Stimulated activated CD4-positive, alpha-beta T cell treated with anti-CD3 and anti-CD28 coated beads, Interleukin-4, amount 100 ng/mL, for 48 hours (primary cell): ENCODE measurements at regions not wholly inside any gene's neighbourhood (a gene's known extent, or its start where the extent isn't known, plus 50 kb on each side); places are given as distances from the start of the nearest gene placed in this dataset.

Experiments used
- DNase-seq, 2 donors: peaks; one replicate each; pipeline ENCODE4 v3.0.0-alpha.2; 2020; ENCODE audit warnings: low read depth in 2 of 2

DNA sequence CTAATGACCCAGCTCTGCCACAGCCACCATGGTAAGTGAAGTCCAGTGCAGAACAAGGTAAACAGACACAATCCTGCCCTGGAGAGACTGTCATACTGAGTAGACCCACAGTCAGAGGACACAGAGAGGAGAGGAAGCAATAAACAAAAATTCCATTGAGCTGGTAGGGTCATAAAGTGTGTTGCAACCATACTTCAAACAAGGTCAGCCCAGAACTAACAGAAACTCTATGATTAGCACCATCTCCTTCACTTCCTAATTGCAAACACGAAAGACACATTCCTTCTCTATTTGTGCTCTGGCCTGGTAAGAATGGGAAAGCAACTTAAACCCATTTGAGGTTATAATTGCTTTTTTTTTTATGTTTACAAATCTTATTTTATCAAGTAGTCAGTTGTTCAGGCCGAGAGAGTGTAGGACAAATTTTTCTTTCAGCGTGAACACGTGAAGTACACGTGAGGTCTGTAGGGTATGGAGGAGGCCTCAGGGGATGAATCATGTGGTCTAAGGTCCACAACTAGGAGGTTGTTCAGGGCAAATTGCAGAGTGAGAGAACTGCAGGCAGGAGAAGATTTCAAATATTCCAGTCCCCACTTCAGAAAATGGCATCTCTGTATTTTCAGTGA, 71.4 kb upstream of the GLS start:
- no peak for DNase-seq

DNA sequence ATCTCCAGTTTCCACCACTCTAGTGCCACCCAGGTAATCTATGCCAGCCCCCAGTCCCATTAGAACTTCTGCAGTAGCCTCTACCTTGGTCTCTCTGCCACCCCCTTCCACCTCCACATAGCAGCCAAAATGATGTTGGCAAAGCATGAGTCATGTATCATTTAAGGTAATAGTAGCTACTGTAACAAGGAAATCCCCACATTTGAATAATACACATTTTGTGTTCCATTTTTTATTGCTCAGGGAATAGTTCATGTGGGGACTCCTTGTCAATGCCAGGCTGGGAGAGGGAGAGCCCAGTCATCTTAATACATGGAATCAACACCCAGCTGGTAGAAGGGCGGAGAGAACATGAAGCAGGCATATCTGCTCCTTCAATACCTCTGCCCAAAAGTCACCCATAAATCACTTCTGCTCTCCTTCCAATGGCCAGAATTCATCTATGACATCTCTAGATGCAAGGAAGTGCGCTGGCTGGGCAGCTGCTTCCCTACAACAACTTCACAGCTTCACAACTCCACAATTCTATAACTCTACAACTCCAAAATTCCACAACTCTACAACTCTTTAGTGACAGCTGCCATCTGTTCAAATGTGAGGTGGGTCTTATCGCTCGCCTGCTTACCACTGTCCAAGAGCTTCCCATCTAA, 70.6 kb upstream of the GLS start:
- no peak for DNase-seq

DNA sequence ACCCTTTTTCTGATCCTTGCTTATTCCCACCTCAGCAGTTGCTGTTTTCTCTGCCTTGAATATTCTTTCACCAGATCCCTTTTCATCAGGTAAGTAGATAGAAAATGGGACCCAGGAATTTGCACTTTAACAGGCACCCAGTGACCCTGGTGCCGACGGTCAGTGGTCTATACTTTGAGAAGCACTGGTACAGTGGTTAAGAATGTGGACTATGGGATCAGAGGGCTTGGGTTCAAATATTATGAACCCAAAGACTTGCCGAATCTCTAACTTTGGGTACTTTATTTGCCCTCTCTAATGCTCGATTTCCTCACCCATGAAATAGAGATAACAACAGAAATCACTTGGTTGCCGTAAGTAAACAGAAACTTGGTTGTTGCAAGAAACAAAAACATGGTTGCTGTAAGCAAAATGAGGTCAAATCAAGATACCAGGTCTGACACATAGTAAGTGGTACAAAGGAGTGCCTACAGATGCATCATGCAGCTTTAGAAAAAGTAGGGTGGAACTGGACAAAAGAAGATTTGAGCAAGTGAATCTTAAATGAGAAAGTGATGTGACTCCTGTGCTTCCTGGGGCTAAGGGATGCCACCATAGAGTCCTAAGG, 69.5 kb upstream of the GLS start:
- DNase-seq = no peak

DNA sequence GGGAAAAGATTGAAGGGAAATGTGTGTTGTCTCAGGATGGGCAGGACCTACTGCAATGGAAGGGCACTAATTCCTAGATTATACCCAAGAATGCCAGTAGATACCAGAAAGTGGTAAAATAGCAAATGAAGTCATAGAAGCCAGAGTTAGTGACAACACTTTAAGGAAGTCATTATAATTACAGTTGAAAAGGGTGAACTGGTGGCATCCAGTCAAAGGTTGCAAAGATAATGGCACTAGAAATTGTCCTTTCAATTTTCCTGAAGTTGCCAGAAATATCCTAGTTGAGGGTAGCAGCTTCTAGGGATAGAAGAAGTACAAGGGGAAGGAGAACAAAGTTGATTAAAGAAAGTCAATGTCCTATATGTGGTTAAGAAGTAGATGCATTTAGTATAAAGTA, 68.8 kb upstream of the GLS start:
- DNase-seq = no peak

DNA sequence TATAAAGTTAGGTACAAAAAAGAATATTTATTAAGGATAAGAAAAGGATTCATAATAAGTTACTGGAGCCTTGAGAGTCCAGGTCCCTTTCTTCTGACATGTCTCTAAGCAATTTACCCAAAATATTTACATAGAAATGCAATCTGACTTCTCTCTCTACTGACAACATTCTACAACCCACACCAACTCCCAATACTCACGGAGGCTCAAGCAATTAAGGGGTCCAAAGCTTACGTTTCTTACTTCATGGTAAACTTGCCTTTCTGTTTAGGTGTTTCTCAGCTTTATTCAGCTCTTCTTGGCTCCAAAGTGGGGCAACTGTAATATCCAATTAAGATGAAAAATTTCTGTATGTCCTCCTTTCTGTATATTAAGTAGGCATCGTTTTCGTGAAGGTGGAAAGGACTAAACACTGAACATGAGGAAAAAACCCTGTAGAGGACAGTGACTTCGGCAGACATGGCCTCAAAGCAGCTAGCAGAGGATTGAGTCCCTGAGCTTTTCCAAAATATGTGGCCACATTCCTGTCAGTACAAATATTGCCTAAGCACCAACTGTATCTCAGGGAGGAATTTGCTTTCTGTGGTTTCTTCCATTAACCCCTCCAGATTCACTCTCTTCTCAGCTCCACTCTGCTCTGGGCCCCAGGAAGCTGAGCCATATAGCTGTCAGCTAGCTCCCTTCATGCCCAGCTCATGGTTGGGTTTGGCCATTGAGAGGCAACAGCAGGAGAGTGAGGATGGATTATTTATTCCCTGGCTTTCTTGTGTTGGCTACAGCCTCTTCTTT, 67.9 kb upstream of the GLS start:
- DNase-seq = no peak

DNA sequence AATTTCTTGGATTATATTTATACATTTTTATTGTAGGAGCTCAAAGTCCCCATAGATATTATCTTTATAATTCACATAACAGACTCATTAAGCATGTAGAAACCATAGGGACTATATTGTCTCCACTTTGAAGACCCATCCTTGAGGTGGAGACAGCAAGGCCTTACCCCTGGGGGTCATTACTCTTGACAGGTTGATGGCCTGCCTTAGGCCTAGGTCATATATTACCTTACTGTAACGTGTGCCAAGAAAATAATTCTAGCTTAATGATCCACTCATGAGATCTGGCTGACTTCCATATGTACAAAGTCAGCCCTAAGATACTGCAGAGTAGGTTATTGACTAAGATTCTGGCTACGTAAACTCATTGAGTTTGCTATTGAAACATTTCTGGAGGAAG, 65.4 kb upstream of the GLS start:
- DNase-seq = no peak

DNA sequence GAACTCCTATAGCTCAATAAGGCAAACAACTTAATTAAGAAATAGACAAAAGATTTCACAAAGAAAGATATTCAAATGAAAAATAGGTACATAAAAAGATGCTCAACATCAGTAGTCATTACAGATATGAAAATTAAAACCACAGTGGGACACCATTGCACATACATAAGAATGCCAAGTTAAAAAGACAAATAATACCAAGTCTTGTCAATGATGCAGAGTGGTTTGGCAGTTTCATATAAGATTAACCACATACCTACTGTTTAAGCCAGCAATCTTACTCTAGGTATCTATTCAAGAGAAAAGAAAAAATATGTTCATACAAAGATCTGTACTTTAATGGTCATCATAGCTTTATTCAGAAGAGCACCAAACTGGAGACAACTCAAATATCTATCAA, 63.5 kb upstream of the GLS start:
- DNase-seq = no peak

DNA sequence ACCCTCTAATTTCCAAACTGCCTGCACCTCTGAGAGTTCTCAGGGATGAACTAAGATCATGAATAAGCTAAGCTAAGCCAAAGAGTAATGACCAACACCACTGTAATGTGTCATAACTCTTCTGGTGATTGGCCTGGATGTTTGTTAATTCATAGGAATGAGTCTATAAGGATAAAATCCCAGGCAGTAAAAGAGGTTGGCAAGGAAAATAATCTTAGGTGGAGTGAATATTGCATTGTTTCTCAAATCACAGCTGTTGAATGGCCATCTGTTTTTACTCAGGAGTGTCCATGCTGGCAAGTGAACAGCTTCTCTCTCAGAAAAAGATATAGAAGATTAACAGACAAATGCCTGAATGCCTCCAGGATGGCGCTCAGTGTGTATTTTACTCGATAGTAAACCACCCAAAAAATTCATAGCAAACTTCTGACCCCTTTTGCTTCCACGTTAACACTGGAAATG, 60.8 kb upstream of the GLS start:
- DNase-seq = no peak

DNA sequence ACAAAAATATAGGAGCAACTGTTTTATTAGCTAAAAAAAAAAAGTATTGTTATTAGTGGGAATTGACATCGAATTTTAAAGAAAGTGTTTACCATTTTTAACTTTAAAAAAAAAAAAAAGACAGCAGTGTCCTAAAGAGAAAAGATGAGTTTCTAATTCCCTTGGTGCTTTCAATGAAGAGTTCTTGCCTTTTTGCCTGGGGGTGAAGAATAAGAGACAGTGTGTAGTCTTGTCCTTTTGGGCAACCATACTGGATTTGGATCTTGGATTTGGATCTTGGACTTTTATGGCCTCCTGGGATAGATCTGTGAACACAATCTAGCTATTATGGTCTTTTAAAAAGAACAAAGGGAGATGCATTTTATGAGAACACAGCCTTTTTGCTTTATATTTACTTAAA, 60.2 kb upstream of the GLS start:
- DNase-seq = no peak

DNA sequence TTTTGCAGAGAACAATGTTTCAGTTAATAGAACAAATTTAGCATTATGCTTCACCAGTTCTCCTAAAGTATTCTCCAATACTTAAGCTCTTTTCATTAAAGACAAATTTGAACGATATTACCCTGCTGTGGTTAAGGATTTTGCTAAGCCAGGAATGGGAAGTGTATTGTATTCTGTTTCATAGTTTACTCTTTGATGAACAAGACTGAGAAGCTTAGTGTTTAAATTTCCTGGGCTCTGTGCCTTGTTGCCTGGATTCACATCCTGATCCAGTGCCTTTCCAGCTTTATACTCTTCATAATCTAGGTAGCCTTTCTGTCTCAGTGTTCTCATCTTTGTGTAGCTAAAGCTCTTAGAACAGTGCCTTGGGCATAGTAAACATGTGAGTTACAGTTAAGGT, 58.6 kb upstream of the GLS start:
- DNase-seq = no peak

DNA sequence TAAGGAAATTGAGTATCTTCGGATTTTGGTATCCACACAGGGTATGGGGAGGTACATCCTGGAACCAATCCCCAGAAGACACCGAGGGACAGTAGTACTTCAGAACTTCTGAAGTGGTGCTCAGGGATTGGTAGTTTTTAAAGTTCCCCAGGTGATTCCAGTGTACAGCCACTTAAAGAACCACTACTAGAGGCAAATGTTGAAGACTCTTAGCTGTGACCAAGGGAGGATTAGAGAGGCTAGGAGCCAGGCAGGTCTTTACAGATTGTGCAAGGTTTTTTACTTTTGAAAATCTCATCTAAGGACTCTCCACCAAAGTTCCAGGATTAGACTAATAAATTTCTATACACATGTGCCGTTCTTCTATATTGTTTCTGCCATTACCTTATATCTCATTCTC, 52.9 kb upstream of the GLS start:
- DNase-seq = no peak

DNA sequence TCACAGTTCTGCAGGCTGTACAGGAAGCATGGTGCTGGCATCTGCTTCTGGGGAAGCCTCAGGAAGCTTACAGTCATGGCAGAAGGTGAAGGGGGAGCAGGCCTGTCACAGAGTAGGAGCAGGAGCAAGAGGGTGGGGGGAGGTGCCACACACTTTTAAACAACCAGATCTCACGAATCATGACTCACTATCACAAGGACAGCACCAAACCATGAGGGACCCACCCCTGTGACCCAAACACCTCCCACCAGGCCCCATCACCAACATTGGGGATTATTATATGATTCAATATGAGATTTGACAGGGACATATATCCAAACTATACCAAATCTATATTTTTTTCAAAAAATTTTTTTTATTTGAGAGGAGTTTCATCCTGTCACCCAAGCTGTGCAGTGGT, 51.0 kb upstream of the GLS start:
- DNase-seq = no peak
